Muscle of arm (tissue), 1 donor: ENCODE measurements at regions not wholly inside any gene's neighbourhood (a gene's known extent, or its start where the extent isn't known, plus 50 kb on each side); places are given as distances from the start of the nearest gene placed in this dataset.
"Not testable (repeated sequence)": the region's sequence is repeated elsewhere in the genome, so short reads cannot be mapped to it uniquely, and the experiment has no call there.

Source experiments
- DNase-seq: peaks from one replicate; pipeline ENCODE4 v3.0.0-alpha.2; 2013

- no peak for DNase-seq
Measured at GRCh38 chr5:103427326-103427725, 135.3 kb downstream of the NUDT12 start.

- DNase-seq = no peak
Measured at GRCh38 chr5:103425686-103426454, 136.7 kb downstream of the NUDT12 start.

GRCh38 chr5:103424453-103425205 lies 138.0 kb downstream of the NUDT12 start:
- no peak for DNase-seq

- no peak for DNase-seq
Measured at GRCh38 chr5:103424026-103424425, 138.6 kb downstream of the NUDT12 start.

GRCh38 chr5:103422756-103423155 lies 139.8 kb downstream of the NUDT12 start:
- DNase-seq = no peak

GRCh38 chr5:103414604-103415003 lies 148.0 kb downstream of the NUDT12 start:
- no peak for DNase-seq

- DNase-seq = no peak
Measured at GRCh38 chr5:103411711-103412110, 150.9 kb downstream of the NUDT12 start.

GRCh38 chr5:103410172-103410571 lies 151.6 kb downstream of the MACIR start:
- no peak for DNase-seq

- DNase-seq = no peak
Measured at GRCh38 chr5:103409013-103409670, 150.6 kb downstream of the MACIR start.

- no peak for DNase-seq
Measured at GRCh38 chr5:103408408-103408807, 149.8 kb downstream of the MACIR start.

GRCh38 chr5:103407402-103407801 lies 148.8 kb downstream of the MACIR start:
- no peak for DNase-seq

- DNase-seq = no peak
Measured at GRCh38 chr5:103404483-103404882, 145.9 kb downstream of the MACIR start.

GRCh38 chr5:103402851-103403250 lies 144.3 kb downstream of the MACIR start:
- DNase-seq = no peak

- no peak for DNase-seq
Measured at GRCh38 chr5:103397739-103398581, 139.4 kb downstream of the MACIR start.

GRCh38 chr5:103394676-103395075 lies 136.1 kb downstream of the MACIR start:
- DNase-seq = no peak

- peak; percentile 27 for DNase-seq
Measured at GRCh38 chr5:103393101-103393754, 134.7 kb downstream of the MACIR start.

- no peak for DNase-seq
Measured at GRCh38 chr5:103391659-103392058, 133.1 kb downstream of the MACIR start.

GRCh38 chr5:103389846-103390245 lies 131.3 kb downstream of the MACIR start:
- DNase-seq = no peak

- no peak for DNase-seq
Measured at GRCh38 chr5:103389357-103389756, 130.8 kb downstream of the MACIR start.

GRCh38 chr5:103385722-103386121 lies 127.2 kb downstream of the MACIR start:
- no peak for DNase-seq

GRCh38 chr5:103377638-103378037 lies 119.1 kb downstream of the MACIR start:
- not testable (repeated sequence) for DNase-seq
